ENCODE measurements at regions not wholly inside any gene's neighbourhood (a gene's known extent, or its start where the extent isn't known, plus 50 kb on each side); places are given as distances from the start of the nearest gene placed in this dataset.
A peak's percentile ranks its signal among the peaks of the same experiment; 100 is the strongest.

DNA sequence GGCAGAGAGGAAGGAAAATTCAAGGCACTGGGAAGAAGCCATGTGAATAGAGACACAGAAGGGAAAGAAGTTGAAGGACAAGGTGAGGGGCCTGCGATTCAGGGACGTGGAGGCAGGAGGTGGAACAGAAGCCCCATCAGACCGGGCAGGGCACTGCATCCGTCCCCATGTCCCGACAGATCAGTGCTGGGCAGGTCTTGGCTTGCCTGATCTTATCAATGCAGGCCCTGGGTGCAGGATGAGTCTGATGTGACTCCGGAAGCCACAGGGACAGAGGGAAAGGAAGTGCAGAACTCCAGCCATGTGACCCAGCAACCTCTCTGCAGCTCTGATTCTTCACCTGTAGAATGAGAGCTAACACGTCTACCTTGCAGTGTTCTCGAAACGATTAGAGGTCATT is 136.2 kb upstream of the CTBP2 start:
- no peaks in the 10 kb centered on the region for H3K27me3 ChIP-seq (ENCODE audit: low read depth)
- in situ Hi-C loops (cut with MboI; ENCODE audit: low sequenced_read_pairs) = no loop called here
- H3K4me3 ChIP-seq = no peak overlapping the region
- DNase-seq (ENCODE audit: low spot score in 2 of 2) = no peak
- H3K36me3 ChIP-seq (replicated peaks) = no peaks in the 10 kb centered on the region
- H3K9me3 ChIP-seq = no peaks in the 10 kb centered on the region
- no peaks in the 10 kb centered on the region for H3K4me1 ChIP-seq

DNA sequence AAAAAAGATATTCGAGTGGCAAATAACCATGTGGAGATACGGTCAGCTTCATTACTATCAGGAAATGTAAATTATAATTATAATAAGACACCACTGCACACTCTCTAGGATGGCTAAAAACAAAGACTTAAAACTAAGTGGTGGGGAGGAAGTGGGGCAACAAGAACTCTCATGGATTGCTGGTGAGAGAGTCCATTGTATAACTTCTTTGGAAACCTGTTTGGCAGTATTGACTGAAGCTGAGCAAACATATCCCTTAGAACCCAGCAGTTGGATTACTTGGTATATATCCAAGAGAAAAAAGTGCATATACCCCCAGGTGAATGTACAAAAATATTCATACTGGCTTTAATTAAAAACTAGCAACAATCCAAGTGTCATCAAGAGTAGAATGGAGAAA is 133.7 kb upstream of the CTBP2 start:
- in situ Hi-C loops (cut with MboI; ENCODE audit: low sequenced_read_pairs) = no loop called here
- no peaks in the 10 kb centered on the region for H3K27me3 ChIP-seq (ENCODE audit: low read depth)
- DNase-seq (ENCODE audit: low spot score in 2 of 2) = no peak
- H3K9me3 ChIP-seq = no peaks in the 10 kb centered on the region
- no peaks in the 10 kb centered on the region for H3K4me1 ChIP-seq
- H3K36me3 ChIP-seq (replicated peaks) = no peaks in the 10 kb centered on the region
- no peak overlapping the region for H3K4me3 ChIP-seq

DNA sequence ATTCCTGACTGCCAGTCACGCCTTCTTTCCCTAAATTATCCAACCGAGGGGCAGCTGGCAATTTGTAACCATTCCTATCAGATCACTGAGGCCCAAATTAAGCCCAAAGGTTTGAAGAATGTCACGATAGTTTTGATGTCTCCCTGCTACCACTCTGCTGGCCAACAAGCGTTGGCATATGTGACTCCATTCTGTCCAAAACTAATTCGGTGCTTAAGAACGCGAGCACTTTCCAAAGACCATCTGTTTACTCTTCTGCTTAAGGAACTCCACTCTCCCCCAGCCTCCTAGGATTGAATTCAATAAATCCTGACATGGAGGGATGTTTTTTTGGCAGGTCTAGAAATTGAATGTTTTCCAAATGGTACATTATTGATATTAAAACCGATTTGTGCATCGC is 131.5 kb upstream of the CTBP2 start:
- Histone ChIP-seq H3K4me1 (no peaks in the 10 kb centered on the region), H3K27me3 (ENCODE audit: low read depth) (no peaks in the 10 kb centered on the region), H3K36me3 (replicated peaks) (no peaks in the 10 kb centered on the region), H3K4me3 (no peak overlapping the region), H3K9me3 (no peaks in the 10 kb centered on the region)
- in situ Hi-C loops (cut with MboI; ENCODE audit: low sequenced_read_pairs) = no loop called here
- no peak for DNase-seq (ENCODE audit: low spot score in 2 of 2)

DNA sequence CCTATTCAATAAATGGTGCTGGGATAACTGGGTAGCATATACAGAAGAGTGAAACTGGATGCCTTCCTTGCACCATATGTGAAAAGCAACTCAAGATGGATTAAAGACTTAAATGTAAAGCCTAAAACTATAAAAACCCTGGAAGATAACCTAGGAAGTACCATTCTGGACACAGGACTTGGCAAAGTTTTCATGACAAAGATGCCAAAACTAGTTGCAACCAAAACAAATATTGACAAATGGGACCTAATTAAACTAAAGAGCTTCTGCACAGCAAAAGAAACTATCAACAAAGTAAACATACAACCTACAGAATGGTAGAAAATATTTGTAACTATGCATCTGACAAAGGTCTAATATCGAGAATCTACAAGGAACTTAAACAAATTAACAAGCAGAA is 129.1 kb upstream of the CTBP2 start:
- in situ Hi-C loops (cut with MboI; ENCODE audit: low sequenced_read_pairs) = no loop called here
- H3K27me3 ChIP-seq (ENCODE audit: low read depth) = no peaks in the 10 kb centered on the region
- no peaks in the 10 kb centered on the region for H3K9me3 ChIP-seq
- H3K4me1 ChIP-seq = no peaks in the 10 kb centered on the region
- no peak overlapping the region for H3K4me3 ChIP-seq
- H3K36me3 ChIP-seq (replicated peaks) = no peaks in the 10 kb centered on the region
- no peak for DNase-seq (ENCODE audit: low spot score in 2 of 2)

DNA sequence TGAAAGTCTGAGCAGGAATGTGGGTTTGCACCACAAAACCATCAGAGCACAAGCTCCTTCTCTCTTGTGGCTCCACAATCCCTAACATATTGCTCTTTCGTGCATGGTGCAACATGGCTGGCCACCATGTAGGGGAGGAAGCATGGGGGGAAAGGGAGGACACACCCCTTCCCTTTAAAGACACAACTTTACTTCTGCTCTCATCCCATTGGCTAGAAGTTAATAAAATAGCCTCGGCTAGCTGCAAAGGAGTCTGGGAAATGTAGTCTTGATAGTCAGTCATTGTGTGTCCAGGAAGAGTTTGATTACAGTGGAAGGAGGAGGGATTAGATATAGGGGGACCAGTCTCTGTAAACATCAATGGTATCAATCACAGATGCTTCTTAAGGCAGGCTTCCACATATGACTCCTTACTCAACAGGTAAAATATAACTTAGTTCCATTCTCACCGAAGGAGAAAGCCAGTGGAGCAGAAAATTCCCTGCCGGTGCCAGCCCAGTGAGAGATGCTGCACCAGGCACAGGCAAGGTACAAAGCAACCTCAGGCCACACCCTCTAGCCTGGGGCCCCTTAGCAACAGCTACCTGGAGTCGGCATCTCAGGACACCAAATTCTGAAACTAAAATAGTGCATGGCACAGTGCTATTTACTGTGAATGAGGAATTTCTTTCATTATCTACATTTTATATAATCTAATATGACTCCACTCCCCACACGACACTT is 124.7 kb upstream of the CTBP2 start:
- DNase-seq (ENCODE audit: low spot score in 2 of 2) = peak in 1 of 2 experiments; percentile 9
- Histone ChIP-seq H3K27me3 (ENCODE audit: low read depth) (no peaks in the 10 kb centered on the region), H3K4me3 (no peak overlapping the region), H3K36me3 (replicated peaks) (no peaks in the 10 kb centered on the region), H3K9me3 (no peaks in the 10 kb centered on the region), H3K4me1 (no peaks in the 10 kb centered on the region)
- in situ Hi-C loops (cut with MboI; ENCODE audit: low sequenced_read_pairs) = no loop called here

DNA sequence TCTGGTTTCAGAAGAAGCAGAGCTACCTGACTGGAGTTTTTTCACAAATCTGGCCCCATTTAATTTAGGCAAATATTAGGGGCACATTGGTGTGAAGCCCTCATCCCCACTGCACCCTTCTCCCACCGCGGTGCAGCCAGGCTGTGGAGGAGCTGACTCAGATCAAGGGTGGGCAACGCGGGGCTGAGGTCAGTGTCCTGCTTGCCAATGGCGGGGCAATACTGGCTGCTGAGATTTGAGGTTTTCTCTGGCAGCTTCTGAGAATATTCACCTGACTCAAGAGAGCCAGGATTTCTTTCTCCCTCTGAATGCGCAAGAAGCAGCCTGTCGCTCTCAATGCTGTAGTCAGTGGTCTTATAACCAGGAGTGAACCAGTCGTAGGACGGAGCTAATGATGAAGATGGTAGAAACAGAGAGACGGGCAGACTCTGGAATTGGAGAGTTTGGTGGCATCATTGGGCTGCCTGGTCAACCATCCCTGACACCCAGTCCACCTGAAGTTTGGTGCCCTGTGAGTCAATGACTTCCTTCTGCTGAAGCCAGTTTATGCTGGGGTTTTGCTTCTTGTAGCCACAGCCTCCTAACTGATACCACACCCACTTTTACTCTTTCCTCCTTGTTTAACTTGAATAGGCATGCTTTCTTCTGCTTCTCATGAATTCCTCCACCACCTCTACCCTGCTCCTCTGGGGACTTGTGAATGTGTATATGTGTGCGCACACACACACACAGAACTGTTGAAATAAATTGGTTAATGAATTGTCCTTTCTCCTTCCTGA is 123.7 kb upstream of the CTBP2 start:
- no peaks in the 10 kb centered on the region for H3K27me3 ChIP-seq (ENCODE audit: low read depth)
- no peaks in the 10 kb centered on the region for H3K36me3 ChIP-seq (replicated peaks)
- in situ Hi-C loops (cut with MboI; ENCODE audit: low sequenced_read_pairs) = no loop called here
- DNase-seq (ENCODE audit: low spot score in 2 of 2) = no peak
- no peaks in the 10 kb centered on the region for H3K9me3 ChIP-seq
- no peaks in the 10 kb centered on the region for H3K4me1 ChIP-seq
- H3K4me3 ChIP-seq = no peak overlapping the region

DNA sequence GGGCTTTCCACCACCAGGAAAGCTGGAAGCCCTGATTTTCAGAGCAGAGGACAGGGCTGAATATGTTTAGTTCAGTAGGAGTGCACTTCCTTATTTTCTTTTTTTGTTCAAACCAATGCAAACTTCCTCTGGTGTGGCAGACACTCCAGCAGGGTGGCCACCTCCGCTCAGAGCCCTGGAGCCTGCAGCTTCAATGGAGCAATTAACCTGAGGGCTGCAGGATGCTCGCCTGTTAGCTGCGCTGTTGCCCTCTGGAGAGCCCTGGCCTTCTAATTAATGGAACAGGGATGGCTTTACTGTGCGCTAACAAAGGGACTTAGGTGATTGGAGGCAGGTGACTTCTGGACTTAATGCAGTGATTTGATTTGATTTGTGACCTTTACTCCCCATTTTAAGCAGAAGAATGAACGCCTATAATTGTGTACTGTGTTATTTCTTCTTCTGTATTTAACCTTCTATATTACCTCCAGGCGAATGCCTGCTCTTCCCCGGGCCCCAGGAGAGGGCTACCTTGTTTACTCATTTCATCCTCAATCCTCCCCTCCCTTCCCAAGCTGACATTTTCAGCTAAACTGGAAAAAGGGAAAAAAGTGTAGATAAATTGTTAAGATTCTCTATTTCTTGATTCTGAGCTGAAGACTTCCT is 123.0 kb upstream of the CTBP2 start:
- H3K4me3 ChIP-seq = no peak overlapping the region
- in situ Hi-C loops (cut with MboI; ENCODE audit: low sequenced_read_pairs) = no loop called here
- no peaks in the 10 kb centered on the region for H3K27me3 ChIP-seq (ENCODE audit: low read depth)
- no peaks in the 10 kb centered on the region for H3K4me1 ChIP-seq
- no peaks in the 10 kb centered on the region for H3K36me3 ChIP-seq (replicated peaks)
- no peaks in the 10 kb centered on the region for H3K9me3 ChIP-seq
- DNase-seq (ENCODE audit: low spot score in 2 of 2) = no peak

DNA sequence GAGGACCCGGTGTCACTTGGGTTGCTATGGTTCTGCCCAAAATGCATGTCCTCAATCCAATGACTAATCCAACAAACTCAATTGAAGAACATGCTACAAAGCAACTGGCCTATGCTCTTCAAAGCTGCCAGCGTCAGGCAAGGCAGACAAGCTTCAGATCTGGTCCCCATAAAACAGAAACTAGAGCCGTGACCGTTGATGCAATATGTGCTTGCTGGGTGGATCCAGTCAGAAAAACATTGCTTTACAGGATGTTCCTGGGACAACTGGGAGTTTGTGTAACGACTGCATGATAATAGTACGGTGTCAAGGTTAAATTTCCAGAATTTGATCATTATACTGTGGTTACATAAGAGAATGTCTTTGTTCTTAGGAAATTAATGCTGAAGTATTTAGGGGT is 120.7 kb upstream of the CTBP2 start:
- DNase-seq (ENCODE audit: low spot score in 2 of 2) = no peak
- in situ Hi-C loops (cut with MboI; ENCODE audit: low sequenced_read_pairs) = no loop called here
- no peaks in the 10 kb centered on the region for H3K4me1 ChIP-seq
- no peaks in the 10 kb centered on the region for H3K36me3 ChIP-seq (replicated peaks)
- H3K27me3 ChIP-seq (ENCODE audit: low read depth) = no peaks in the 10 kb centered on the region
- no peak overlapping the region for H3K4me3 ChIP-seq
- no peaks in the 10 kb centered on the region for H3K9me3 ChIP-seq

DNA sequence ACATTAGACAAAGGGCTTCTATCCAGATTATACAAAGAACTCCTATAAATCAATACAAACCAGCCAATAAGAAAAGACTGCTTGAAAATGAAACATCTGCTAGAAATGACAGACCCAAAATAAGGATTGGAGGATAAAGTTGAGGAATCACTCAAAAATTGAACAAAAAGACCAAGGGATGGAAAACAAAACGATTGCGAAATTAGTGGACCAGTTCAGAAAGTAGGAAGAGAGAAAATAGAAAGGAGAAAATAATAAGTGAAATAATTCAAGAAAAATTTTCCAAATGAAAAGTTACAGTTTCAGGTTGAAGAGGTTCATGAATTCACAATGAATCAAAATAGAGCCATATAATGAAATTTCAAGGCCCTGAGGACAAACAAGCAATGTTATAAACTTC is 115.8 kb upstream of the CTBP2 start:
- Histone ChIP-seq H3K9me3 (no peaks in the 10 kb centered on the region), H3K36me3 (replicated peaks) (no peaks in the 10 kb centered on the region), H3K27me3 (ENCODE audit: low read depth) (no peaks in the 10 kb centered on the region), H3K4me1 (no peaks in the 10 kb centered on the region), H3K4me3 (no peak overlapping the region)
- no peak for DNase-seq (ENCODE audit: low spot score in 2 of 2)
- in situ Hi-C loops (cut with MboI; ENCODE audit: low sequenced_read_pairs) = no loop called here

DNA sequence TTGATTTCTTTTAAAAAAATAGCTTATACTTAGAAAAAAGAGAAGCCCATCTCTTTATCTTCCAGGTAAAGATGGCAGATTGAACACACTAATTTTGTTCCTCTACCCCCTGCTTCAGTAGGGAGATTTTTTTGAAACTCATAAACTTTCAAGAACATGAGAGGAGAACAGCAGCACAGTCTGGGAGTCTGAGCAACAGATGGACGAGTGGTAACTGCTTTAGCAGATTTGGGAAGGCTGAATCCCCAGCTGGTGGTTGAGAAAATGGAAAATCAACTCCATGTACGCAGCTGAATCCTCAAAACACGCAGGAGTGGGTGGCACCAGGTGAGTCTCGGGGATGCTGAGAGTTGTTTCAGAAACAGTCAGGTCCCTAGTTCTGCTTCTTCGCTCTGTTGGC is 114.6 kb upstream of the CTBP2 start:
- Histone ChIP-seq H3K4me3 (no peak overlapping the region), H3K36me3 (replicated peaks) (no peaks in the 10 kb centered on the region), H3K4me1 (no peaks in the 10 kb centered on the region), H3K9me3 (no peaks in the 10 kb centered on the region), H3K27me3 (ENCODE audit: low read depth) (no peaks in the 10 kb centered on the region)
- no peak for DNase-seq (ENCODE audit: low spot score in 2 of 2)
- in situ Hi-C loops (cut with MboI; ENCODE audit: low sequenced_read_pairs) = no loop called here

DNA sequence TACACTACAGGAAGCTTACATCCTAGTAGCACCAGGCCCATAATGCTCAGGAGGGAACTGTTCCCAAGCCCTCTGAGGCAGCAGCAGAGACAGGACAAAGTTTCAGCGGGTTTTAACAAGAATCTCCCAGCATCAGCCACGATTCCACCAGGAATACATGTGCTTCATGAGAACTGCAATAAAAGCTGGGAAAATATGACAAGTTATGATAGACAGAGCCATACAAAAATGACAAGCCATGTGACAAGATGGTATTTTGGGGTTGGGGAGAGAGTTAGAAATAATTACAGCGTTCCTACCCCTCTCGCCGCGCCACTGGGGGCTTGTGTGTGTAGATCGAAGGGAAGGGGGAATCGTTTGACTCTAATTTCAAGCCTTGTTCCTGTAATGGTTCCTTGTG is 112.7 kb upstream of the CTBP2 start:
- DNase-seq (ENCODE audit: low spot score in 2 of 2) = no peak
- H3K36me3 ChIP-seq (replicated peaks) = no peaks in the 10 kb centered on the region
- H3K4me1 ChIP-seq = no peaks in the 10 kb centered on the region
- H3K27me3 ChIP-seq (ENCODE audit: low read depth) = no peaks in the 10 kb centered on the region
- no peaks in the 10 kb centered on the region for H3K9me3 ChIP-seq
- H3K4me3 ChIP-seq = no peak overlapping the region
- in situ Hi-C loops (cut with MboI; ENCODE audit: low sequenced_read_pairs) = no loop called here

DNA sequence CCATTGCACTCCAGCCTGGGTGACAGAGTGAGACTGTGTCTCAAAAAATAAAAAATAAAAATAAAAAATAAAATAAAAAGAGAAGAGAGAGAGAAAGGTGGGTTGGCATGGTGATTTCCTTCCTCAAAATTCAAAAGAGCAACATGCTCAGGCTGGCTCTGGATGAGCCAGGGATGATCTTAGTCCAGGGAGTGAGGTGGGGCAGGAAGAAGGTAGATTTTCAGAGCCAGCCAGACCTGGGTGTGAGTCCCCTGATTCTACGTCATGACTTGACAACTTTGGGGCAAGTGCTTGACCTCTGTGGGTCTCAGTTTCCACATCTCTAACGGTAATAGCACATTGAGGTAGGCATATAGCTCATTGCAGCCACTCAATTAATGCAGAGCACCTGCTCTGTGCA is 109.4 kb upstream of the CTBP2 start:
- no peak for DNase-seq (ENCODE audit: low spot score in 2 of 2)
- H3K36me3 ChIP-seq (replicated peaks) = no peaks in the 10 kb centered on the region
- in situ Hi-C loops (cut with MboI; ENCODE audit: low sequenced_read_pairs) = no loop called here
- H3K4me3 ChIP-seq = no peak overlapping the region
- no peaks in the 10 kb centered on the region for H3K4me1 ChIP-seq
- no peaks in the 10 kb centered on the region for H3K27me3 ChIP-seq (ENCODE audit: low read depth)
- no peaks in the 10 kb centered on the region for H3K9me3 ChIP-seq

DNA sequence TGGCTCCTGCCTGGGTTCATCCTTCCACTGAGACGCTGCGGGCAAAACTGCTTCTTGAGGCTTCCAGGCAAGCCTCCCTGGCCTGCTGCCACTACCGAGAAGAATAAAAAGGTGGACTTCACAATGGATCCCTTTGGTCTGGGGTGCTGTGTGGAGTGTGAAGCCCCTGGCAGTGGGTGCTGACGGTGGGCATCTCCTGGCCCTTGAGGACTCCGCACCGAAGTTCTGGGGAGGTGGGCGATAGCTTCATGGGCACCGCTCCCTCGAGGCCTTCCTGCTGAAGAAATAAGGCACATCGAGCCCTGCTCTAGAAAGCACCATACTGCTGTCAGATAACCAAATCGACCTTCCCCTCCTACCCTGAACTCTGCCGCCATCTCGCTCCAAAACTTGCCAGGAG is 106.6 kb upstream of the CTBP2 start:
- Histone ChIP-seq H3K9me3 (no peaks in the 10 kb centered on the region), H3K36me3 (replicated peaks) (no peaks in the 10 kb centered on the region), H3K4me3 (no peak overlapping the region), H3K4me1 (no peaks in the 10 kb centered on the region), H3K27me3 (ENCODE audit: low read depth) (no peaks in the 10 kb centered on the region)
- no peak for DNase-seq (ENCODE audit: low spot score in 2 of 2)
- in situ Hi-C loops (cut with MboI; ENCODE audit: low sequenced_read_pairs) = no loop called here

DNA sequence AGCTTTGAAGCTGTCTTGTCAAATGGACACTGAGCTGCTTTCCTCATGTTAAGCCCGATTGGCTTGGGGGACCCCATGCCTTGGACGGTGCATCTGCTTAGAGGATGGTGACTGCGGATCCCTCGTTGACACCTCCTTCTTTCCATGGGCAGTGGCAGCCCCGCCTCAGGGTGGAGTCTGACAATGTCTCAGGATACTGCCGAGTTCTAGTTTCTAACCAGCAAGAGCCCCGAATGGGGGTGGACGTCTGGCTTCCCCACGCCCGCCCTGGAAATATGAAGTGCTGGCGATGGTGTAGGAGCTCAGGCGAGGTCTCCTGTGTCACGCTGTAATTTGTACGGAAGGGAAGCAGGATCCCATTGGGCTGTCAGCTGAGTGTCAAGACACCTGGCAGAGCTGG is 106.2 kb upstream of the CTBP2 start:
- no peaks in the 10 kb centered on the region for H3K27me3 ChIP-seq (ENCODE audit: low read depth)
- H3K36me3 ChIP-seq (replicated peaks) = no peaks in the 10 kb centered on the region
- H3K4me1 ChIP-seq = no peaks in the 10 kb centered on the region
- H3K4me3 ChIP-seq = no peak overlapping the region
- no peaks in the 10 kb centered on the region for H3K9me3 ChIP-seq
- in situ Hi-C loops (cut with MboI; ENCODE audit: low sequenced_read_pairs) = no loop called here
- no peak for DNase-seq (ENCODE audit: low spot score in 2 of 2)
